ENCODE measurements at regions not wholly inside any gene's neighbourhood (a gene's known extent, or its start where the extent isn't known, plus 50 kb on each side); places are given as distances from the start of the nearest gene placed in this dataset.

DNA sequence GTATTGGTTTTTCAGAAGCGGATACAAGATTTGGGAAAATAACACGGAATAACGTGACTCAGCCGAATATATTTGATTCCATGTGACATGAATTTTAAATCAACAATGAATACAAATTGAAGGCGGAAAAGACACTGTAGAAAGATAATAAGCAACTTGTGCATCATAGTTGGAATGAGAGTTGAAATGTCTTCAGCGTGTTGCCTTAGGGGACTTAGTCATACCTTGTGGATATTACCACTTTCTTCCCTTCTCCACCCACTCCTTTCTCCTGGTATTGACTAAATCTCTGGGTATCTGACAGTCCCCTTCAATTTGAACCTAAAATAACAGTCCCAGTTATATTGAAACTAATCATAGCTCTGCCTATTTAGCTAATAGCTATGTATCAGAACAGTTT is 2373.1 kb upstream of the RAG2 start:
- TF ChIP-seq, protein P1, sequence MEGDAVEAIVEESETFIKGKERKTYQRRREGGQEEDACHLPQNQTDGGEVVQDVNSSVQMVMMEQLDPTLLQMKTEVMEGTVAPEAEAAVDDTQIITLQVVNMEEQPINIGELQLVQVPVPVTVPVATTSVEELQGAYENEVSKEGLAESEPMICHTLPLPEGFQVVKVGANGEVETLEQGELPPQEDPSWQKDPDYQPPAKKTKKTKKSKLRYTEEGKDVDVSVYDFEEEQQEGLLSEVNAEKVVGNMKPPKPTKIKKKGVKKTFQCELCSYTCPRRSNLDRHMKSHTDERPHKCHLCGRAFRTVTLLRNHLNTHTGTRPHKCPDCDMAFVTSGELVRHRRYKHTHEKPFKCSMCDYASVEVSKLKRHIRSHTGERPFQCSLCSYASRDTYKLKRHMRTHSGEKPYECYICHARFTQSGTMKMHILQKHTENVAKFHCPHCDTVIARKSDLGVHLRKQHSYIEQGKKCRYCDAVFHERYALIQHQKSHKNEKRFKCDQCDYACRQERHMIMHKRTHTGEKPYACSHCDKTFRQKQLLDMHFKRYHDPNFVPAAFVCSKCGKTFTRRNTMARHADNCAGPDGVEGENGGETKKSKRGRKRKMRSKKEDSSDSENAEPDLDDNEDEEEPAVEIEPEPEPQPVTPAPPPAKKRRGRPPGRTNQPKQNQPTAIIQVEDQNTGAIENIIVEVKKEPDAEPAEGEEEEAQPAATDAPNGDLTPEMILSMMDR (conservative IDR thresholded peaks at IDR 0.05): no peak
- Histone ChIP-seq H3K36me3 (ENCODE audit: control insufficient read depth, insufficient read depth, low read length) (no peaks in the 10 kb centered on the region), H3K9me3 (ENCODE audit: control insufficient read depth, low read length) (no peaks in the 10 kb centered on the region), H3K4me3 (ENCODE audit: low read length) (no peak overlapping the region), H3K27me3 (ENCODE audit: control insufficient read depth, insufficient read depth, low read length, poor library complexity, severe bottlenecking) (no peaks in the 10 kb centered on the region), H3K4me1 (ENCODE audit: control insufficient read depth, insufficient read depth, low read length) (no peaks in the 10 kb centered on the region), H3K9ac (ENCODE audit: extremely low read depth, low read length, poor library complexity, severe bottlenecking) (no peak overlapping the region), H3K27ac (ENCODE audit: low read depth, low read length) (no peak overlapping the region)
- WGBS, 2 experiments (ENCODE audit: insufficient coverage in 1 of 2, insufficient read length in 1 of 2): 92 to 100% methylated on average over 4 to 6 of the region's 6 CpGs
- Mint-ChIP-seq H3K4me1 (no peaks in the 10 kb centered on the region), H3K4me3 (no peak overlapping the region), H3K27ac (no peak overlapping the region), H3K9me3 (no peaks in the 10 kb centered on the region), H3K36me3 (ENCODE audit: low read depth) (no peaks in the 10 kb centered on the region), H3K27me3 (ENCODE audit: insufficient read depth) (no peaks in the 10 kb centered on the region)
- no peak for DNase-seq

GRCh38 chr11:38968951-38969350 is 2370.9 kb upstream of the RAG2 start:
- no peaks in the 10 kb centered on the region for H3K4me1 ChIP-seq (ENCODE audit: control insufficient read depth, insufficient read depth, low read length)
- no peak for DNase-seq
- no peaks in the 10 kb centered on the region for H3K4me1 Mint-ChIP-seq
- no peaks in the 10 kb centered on the region for H3K9me3 Mint-ChIP-seq
- H3K4me3 Mint-ChIP-seq: no peak overlapping the region
- H3K36me3 ChIP-seq (ENCODE audit: control insufficient read depth, insufficient read depth, low read length): no peaks in the 10 kb centered on the region
- no peak overlapping the region for H3K9ac ChIP-seq (ENCODE audit: extremely low read depth, low read length, poor library complexity, severe bottlenecking)
- WGBS, 2 experiments (ENCODE audit: insufficient coverage in 1 of 2, insufficient read length in 1 of 2): no CpG with 5 or more reads among the region's 1 CpG
- H3K4me3 ChIP-seq (ENCODE audit: low read length): no peak overlapping the region
- no peak overlapping the region for H3K27ac ChIP-seq (ENCODE audit: low read depth, low read length)
- no peaks in the 10 kb centered on the region for H3K27me3 ChIP-seq (ENCODE audit: control insufficient read depth, insufficient read depth, low read length, poor library complexity, severe bottlenecking)
- no peak overlapping the region for H3K27ac Mint-ChIP-seq
- no peaks in the 10 kb centered on the region for H3K36me3 Mint-ChIP-seq (ENCODE audit: low read depth)
- no peaks in the 10 kb centered on the region for H3K27me3 Mint-ChIP-seq (ENCODE audit: insufficient read depth)
- TF ChIP-seq, protein P1 (conservative IDR thresholded peaks at IDR 0.05): no peak
- no peaks in the 10 kb centered on the region for H3K9me3 ChIP-seq (ENCODE audit: control insufficient read depth, low read length)

GRCh38 chr11:38952698-38953097 is 2354.7 kb upstream of the RAG2 start:
- Mint-ChIP-seq H3K36me3 (ENCODE audit: low read depth) (no peaks in the 10 kb centered on the region), H3K4me3 (no peak overlapping the region), H3K27ac (no peak overlapping the region), H3K9me3 (no peaks in the 10 kb centered on the region), H3K4me1 (peaks cover 6% of the 10 kb centered on the region), H3K27me3 (ENCODE audit: insufficient read depth) (no peaks in the 10 kb centered on the region)
- no peak for DNase-seq
- TF ChIP-seq, protein P1 (conservative IDR thresholded peaks at IDR 0.05): no peak
- H3K36me3 ChIP-seq (ENCODE audit: control insufficient read depth, insufficient read depth, low read length): no peaks in the 10 kb centered on the region
- no peak overlapping the region for H3K4me3 ChIP-seq (ENCODE audit: low read length)
- 94 to 96% methylated on average over 2 to 4 of the region's 4 CpGs for WGBS, 2 experiments (ENCODE audit: insufficient coverage in 1 of 2, insufficient read length in 1 of 2)
- H3K27me3 ChIP-seq (ENCODE audit: control insufficient read depth, insufficient read depth, low read length, poor library complexity, severe bottlenecking): no peaks in the 10 kb centered on the region
- no peak overlapping the region for H3K27ac ChIP-seq (ENCODE audit: low read depth, low read length)
- no peaks in the 10 kb centered on the region for H3K4me1 ChIP-seq (ENCODE audit: control insufficient read depth, insufficient read depth, low read length)
- H3K9ac ChIP-seq (ENCODE audit: extremely low read depth, low read length, poor library complexity, severe bottlenecking): no peak overlapping the region
- H3K9me3 ChIP-seq (ENCODE audit: control insufficient read depth, low read length): peaks cover 1% of the 10 kb centered on the region
